Right forelimb (tissue), 1 donor: ENCODE measurements at regions not wholly inside any gene's neighbourhood (a gene's known extent, or its start where the extent isn't known, plus 50 kb on each side); places are given as distances from the start of the nearest gene placed in this dataset.

ENCODE experiments used
- DNase-seq: peaks from one replicate; pipeline ENCODE4 v3.0.0-alpha.2; 2018

DNA sequence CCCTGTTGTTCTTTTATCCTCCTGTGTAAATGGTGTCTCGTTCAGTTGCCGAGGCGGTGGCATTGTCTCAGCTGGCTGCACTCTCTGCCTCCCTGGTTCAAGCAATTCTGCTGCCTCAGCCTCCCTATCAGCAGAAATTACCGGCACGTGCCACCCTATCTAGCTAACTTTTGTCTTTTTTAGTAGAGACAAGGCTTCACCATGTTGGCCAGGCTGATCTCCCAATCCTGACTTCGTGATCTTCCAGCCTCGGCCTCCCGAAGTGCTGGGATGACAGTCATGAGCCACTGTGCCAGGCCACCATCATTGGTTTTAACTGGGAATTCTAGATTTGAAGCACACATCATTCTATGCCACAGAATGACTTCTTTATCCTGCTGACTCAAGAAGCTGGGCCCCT, 175.3 kb upstream of the ALG10B start:
- no peak for DNase-seq

- no peak for DNase-seq
Measured at GRCh38 chr12:38141861-38142260, 174.7 kb upstream of the ALG10B start.

- DNase-seq: no peak
Measured at GRCh38 chr12:38142974-38143373, 173.6 kb upstream of the ALG10B start.

DNA sequence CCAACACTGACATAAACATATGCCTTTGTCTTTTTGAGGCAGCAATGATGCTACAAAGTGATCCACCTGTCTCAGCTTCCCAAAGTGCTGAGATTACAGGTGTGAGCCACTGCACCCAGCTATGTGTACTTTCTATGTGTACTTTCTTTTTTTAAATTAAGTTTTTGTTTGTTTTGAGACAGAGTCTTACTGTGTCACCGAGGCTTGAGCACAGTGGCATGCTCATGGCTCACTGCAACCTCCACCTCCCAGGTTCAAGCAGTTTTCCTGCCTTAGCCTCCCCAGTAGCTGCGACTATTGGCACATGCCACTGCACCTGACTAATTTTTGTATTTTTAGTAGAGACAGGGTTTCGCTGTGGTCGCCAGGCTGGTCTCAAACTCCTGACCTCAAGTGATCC, 172.5 kb upstream of the ALG10B start:
- DNase-seq: no peak

- no peak for DNase-seq
Measured at GRCh38 chr12:38144601-38145436, 171.8 kb upstream of the ALG10B start.

GRCh38 chr12:38149395-38150073, 167.0 kb upstream of the ALG10B start:
- no peak for DNase-seq

- DNase-seq: no peak
Measured at GRCh38 chr12:38151991-38152700, 164.4 kb upstream of the ALG10B start.

DNA sequence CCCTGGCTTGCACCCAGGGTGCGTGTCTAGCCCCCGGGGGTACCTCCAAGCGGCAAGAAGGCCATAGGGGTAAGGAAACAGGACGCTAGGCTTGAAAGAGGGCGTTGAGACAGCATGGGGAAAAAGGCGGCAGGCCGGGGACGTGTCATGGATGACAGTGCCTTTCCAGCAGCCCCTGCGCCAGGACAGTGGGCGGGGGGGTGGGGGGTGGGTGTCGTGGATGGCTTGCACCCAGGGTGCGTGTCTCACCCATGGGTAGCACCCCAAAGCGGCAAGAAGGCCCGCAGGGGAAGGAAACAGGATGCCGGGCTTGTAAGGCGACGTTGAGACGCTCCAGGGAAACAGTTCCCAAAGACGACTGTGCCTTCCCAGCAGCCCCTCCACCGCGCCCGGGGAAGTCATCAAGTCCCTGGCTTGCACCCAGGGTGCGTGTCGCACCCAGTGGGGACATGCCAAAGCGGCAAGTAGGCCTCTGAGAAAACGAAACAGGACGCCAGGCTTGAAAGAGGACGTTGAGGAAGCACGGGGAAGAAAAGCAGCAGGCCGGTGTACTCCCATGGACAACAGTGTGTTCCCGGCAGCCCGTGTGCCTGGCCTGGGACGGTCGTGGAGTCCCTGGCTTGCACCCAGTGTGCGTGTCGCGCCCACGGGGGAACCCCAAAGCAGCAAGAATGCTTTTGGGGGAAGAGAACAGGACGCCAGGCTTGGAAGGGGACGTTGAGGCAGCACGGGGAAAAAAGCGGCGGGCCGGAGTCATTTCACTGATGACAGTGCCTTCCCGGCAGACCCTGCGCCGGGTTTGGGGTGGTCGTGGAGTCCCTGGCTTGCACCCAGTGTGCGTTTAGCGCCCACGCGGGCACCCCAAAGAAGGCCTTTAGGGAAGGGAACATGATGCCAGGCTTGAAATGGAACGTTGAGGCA, 163.5 kb upstream of the ALG10B start:
- DNase-seq: no peak

DNA sequence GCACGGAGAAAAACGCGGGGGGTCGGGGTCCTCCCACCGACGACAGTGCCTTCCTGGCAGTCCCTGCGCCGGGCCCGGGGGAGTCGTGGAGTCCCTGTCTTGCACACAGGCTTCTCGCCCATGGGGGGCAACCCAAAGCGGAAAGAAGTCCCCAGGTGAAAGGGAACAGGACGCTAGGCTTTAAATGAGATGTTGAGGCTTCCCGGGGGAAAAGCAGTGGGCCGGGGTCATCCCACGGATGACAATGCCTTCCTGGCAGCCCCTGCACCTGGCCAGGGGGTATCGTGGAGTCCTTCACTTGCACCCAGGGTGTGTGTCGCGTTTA, 162.9 kb upstream of the ALG10B start:
- DNase-seq: no peak

DNA sequence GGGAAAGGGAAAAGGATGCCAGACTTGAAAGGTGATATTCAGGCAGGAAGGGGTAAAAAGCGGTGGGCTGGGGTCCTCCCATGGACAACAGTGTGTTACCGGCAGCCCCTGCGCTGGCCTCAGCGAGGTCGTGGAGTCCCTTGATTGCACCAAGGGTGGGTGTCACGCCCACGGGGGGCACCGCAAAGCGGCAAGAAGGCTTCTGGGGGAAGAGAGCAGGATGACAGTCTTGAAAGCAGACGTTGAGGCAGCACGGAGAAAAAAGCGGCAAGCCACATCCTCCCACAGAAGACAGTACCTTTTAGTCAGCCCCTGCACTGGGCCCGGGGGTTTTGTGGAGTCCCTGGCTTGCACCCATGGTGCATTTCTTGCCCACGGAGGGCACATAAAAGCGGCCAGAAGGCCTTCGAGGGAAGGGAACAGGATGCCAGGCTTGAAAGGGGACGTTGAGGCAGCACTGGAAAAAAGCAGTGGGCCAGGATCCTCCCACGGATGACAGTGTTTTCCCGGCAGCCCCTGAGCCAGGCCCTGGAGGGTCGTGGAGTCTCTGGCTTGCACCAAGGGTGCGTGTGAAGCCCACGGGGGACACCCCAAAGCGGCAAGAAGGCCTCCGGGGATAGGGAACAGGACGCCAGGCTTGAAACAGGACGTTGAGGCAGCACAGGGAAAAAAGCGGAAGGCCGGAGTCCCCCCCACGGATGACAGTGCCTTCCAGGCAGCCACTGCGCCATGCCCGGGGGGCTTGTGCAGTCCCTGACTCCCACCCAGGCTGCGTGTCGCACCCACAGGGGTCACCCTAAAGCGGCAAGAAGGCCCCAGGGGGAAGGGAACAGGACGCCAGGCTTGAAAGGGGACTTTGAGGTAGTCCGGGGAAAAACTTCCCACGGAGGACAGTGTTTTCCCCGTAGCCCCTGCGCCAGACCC, 162.2 kb upstream of the ALG10B start:
- DNase-seq: no peak

GRCh38 chr12:38155020-38155395, 161.6 kb upstream of the ALG10B start:
- DNase-seq: no peak

DNA sequence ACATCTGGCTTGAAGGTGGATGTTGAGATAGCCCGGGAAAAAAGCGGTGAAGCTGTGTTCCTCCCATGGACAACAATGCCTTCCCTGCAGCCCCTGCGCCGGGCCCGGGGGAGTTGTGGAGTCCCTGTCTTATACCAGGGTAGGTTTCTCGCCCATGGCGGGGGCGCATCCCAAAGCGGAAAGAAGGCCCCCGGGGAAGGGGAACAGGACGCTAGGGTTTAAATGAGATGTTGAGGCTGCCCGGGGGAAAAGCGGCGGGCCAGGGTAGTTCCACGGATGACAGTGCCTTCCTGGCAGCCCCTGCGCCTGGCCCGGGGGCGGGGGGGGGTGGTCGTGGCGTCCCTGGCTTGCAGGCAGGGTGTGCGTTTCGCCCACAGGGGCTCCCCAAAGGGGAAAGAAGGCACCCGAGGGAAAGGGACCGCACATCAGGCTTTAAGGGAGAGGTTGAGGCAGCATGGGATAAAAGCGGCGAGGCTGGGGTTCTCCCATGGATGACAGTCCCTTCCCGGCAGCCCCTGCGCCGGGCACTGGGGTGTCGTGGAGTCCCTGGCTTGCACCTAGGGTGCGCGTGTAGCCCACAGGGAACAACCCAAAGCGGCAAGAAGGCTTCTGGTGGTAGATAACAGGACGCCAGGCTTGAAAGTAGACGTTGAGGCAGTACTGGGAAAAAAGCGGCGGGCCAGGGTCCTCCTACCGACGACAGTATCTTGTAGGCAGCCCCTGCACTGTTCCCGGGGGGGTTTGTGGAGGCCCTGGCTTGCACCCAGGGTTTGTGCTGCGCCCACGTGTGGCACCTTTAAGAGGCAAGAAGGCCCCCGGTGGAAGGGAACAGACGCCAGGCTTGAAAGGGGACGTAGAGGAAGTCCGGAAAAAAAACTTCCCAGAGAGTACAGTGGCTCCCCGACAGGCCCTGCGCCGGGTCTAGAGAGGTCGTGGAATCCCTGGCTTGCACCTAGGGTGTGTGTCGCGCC, 160.8 kb upstream of the ALG10B start:
- DNase-seq: no peak

GRCh38 chr12:38156497-38157245, 159.9 kb upstream of the ALG10B start:
- DNase-seq: no peak

GRCh38 chr12:38157274-38157932, 159.2 kb upstream of the ALG10B start:
- DNase-seq: no peak

GRCh38 chr12:38157933-38158401, 158.6 kb upstream of the ALG10B start:
- no peak for DNase-seq

GRCh38 chr12:38158428-38159091, 158.0 kb upstream of the ALG10B start:
- no peak for DNase-seq

DNA sequence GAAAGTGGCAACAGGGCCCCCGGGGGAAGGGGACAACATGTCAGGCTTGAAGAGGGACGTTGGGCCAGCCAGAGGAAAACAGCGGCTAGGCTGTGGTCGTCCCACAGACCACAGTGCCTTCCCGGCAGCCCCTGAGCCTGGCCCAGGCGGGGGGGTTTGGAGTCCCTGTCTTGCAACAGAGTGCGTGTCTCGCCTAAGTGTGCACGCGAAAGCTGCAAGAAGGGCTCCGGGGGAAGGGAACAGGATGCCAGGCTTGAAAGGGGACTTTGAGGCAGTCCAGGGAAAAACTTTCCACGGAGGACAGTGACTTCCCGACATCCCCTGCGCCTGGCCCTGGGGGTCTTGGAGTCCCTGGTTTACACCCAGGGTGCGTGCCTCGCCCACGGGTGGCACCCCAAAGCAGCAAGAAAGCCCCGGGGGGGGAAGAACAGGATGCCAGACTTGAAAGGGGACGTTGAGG, 157.5 kb upstream of the ALG10B start:
- no peak for DNase-seq

DNA sequence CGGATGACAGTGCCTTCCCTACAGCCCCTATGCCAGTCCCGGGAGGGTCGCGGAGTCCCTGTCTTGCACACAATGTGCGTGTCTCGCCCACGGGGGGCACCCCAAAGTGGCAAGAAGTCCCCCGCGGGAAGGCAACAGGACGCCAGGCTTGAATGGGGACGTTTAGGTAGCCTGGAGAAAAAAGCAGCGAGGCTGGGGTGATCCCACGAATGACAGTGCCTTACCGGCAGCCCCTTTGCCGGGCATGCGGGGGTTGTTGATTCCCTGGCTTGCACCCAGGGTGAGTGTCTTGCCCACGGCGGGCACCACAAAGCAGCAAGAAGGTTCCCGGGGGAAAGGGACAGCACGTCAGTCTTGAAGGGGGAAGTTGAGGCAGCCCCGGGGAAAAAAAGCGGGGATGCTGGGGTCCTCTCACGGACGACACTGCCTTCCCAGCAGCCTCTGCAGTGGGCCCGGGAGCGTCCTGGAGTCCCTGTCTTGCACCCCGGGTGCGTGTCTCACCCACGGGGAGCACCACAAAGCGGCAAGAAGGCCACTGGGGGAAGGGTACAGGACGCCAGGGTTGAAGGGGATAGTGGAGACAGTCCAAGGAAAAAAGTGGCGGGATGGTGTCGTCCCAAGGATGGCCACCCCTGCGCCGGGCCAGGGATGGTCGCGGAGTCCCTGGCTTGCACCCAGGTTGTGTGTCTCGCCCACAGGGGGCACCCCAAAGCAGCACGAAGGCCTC, 156.8 kb upstream of the ALG10B start:
- no peak for DNase-seq
